ENCODE measurements at regions not wholly inside any gene's neighbourhood (a gene's known extent, or its start where the extent isn't known, plus 50 kb on each side); places are given as distances from the start of the nearest gene placed in this dataset.

GRCh38 chr18:44507729-44508325, 172.9 kb upstream of the SETBP1 start:
- TF ChIP-seq SIN3A (IDR thresholded peaks at IDR 0.05; ENCODE audit: borderline replicate concordance, insufficient read depth, low read length) = no peak
- no peak for TF ChIP-seq FOXP2 (optimal IDR thresholded peaks at IDR 0.05; ENCODE audit: borderline replicate concordance, extremely low read depth, extremely low read length, insufficient read depth)
- TF ChIP-seq TAF1 (IDR thresholded peaks at IDR 0.05; ENCODE audit: borderline replicate concordance, insufficient read depth, low read length) = peak; percentile 9; the same call in 1 of the 2 replicates
- no peak for TF ChIP-seq POLR2AphosphoS5 (IDR thresholded peaks at IDR 0.05; ENCODE audit: low read depth, low read length)
- TF ChIP-seq REST (IDR thresholded peaks at IDR 0.05; ENCODE audit: insufficient read depth in 1 of 2, low read depth in 2 of 2, low read length in 2 of 2) = no peak

GRCh38 chr18:44508474-44508873, 172.2 kb upstream of the SETBP1 start:
- TF ChIP-seq SIN3A (IDR thresholded peaks at IDR 0.05; ENCODE audit: borderline replicate concordance, insufficient read depth, low read length) (no peak), TAF1 (IDR thresholded peaks at IDR 0.05; ENCODE audit: borderline replicate concordance, insufficient read depth, low read length) (no peak), FOXP2 (optimal IDR thresholded peaks at IDR 0.05; ENCODE audit: borderline replicate concordance, extremely low read depth, extremely low read length, insufficient read depth) (no peak), POLR2AphosphoS5 (IDR thresholded peaks at IDR 0.05; ENCODE audit: low read depth, low read length) (no peak), REST (IDR thresholded peaks at IDR 0.05; ENCODE audit: insufficient read depth in 1 of 2, low read depth in 2 of 2, low read length in 2 of 2) (no peak)

- TF ChIP-seq POLR2AphosphoS5 (IDR thresholded peaks at IDR 0.05; ENCODE audit: low read depth, low read length) = no peak
- TF ChIP-seq REST (IDR thresholded peaks at IDR 0.05; ENCODE audit: insufficient read depth in 1 of 2, low read depth in 2 of 2, low read length in 2 of 2) = no peak
- TF ChIP-seq FOXP2 (optimal IDR thresholded peaks at IDR 0.05; ENCODE audit: borderline replicate concordance, extremely low read depth, extremely low read length, insufficient read depth) = no peak
- TF ChIP-seq TAF1 (IDR thresholded peaks at IDR 0.05; ENCODE audit: borderline replicate concordance, insufficient read depth, low read length) = no peak
- no peak for TF ChIP-seq SIN3A (IDR thresholded peaks at IDR 0.05; ENCODE audit: borderline replicate concordance, insufficient read depth, low read length)
These were observed 171.6 kb upstream of the SETBP1 start for GRCh38 chr18:44509048-44509447.

- TF ChIP-seq POLR2AphosphoS5 (IDR thresholded peaks at IDR 0.05; ENCODE audit: low read depth, low read length) (no peak), TAF1 (IDR thresholded peaks at IDR 0.05; ENCODE audit: borderline replicate concordance, insufficient read depth, low read length) (no peak), FOXP2 (optimal IDR thresholded peaks at IDR 0.05; ENCODE audit: borderline replicate concordance, extremely low read depth, extremely low read length, insufficient read depth) (no peak), REST (IDR thresholded peaks at IDR 0.05; ENCODE audit: insufficient read depth in 1 of 2, low read depth in 2 of 2, low read length in 2 of 2) (no peak), SIN3A (IDR thresholded peaks at IDR 0.05; ENCODE audit: borderline replicate concordance, insufficient read depth, low read length) (no peak)
These were observed 170.3 kb upstream of the SETBP1 start for GRCh38 chr18:44510390-44510789.

All from PFSK-1 (cell line).